ENCODE measurements at regions not wholly inside any gene's neighbourhood (a gene's known extent, or its start where the extent isn't known, plus 50 kb on each side); places are given as distances from the start of the nearest gene placed in this dataset.

DNA sequence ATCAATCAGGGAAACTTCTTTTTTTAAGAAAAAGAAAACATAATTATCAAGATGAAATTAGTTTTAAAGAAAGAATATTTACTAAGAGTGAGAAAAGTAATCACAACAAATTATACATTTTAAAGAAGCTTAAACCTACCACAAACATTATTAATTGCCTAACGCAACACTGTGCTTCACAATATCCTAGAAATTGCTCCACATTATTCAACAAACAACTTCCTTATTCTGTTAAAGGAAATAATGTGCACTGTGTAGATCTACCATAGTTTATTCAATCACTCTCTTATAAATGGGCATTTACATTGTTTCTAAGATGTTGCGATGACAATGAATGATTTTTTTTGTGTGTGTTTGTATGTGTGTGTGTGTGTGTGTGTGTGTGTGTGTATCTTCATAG lies 525.9 kb upstream of the KCNMB2 start:
- no peak for TF ChIP-seq POLR2A (IDR thresholded peaks at IDR 0.05)
- TF ChIP-seq, protein P1, sequence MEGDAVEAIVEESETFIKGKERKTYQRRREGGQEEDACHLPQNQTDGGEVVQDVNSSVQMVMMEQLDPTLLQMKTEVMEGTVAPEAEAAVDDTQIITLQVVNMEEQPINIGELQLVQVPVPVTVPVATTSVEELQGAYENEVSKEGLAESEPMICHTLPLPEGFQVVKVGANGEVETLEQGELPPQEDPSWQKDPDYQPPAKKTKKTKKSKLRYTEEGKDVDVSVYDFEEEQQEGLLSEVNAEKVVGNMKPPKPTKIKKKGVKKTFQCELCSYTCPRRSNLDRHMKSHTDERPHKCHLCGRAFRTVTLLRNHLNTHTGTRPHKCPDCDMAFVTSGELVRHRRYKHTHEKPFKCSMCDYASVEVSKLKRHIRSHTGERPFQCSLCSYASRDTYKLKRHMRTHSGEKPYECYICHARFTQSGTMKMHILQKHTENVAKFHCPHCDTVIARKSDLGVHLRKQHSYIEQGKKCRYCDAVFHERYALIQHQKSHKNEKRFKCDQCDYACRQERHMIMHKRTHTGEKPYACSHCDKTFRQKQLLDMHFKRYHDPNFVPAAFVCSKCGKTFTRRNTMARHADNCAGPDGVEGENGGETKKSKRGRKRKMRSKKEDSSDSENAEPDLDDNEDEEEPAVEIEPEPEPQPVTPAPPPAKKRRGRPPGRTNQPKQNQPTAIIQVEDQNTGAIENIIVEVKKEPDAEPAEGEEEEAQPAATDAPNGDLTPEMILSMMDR (IDR thresholded peaks at IDR 0.05) = no peak

Data from thyroid gland (tissue), 4 donors.